HEK293 (cell line): ENCODE measurements at regions not wholly inside any gene's neighbourhood (a gene's known extent, or its start where the extent isn't known, plus 50 kb on each side); places are given as distances from the start of the nearest gene placed in this dataset.

Experiments
- CTCF ChIA-PET: fragments of 350-600 bp; formaldehyde crosslinking; extraction: SDS; loops from one replicate; lab custom pipeline; 2021; ENCODE audit warnings: antibody characterized with exemption; lab: Yijun Ruan, JAX
- POLR2A ChIA-PET: fragments of 300-600 bp; formaldehyde crosslinking; extraction: SDS; loops from one replicate; lab custom pipeline; 2020; ENCODE audit warnings: antibody characterized with exemption, inconsistent platforms; lab: Yijun Ruan, JAX
- H3K27ac ChIP-seq: fragments of 200-500 bp; sonication (Bioruptor generic); 2 replicates; pipeline ENCODE4 v1.5.1; 2014; ENCODE audit warnings: low read depth, low read length, control low read depth, inconsistent platforms; ENCODE audit errors: extremely low read depth
- H3K36me3 ChIP-seq, 2 experiments: fragments of 200-500 bp in 1 of 2; sonication (Bioruptor generic) in 1 of 2; 1 replicate in 1 of 2; 2 replicates in 1 of 2; pipeline ENCODE4 v1.5.1; 2014 to 2017; ENCODE audit warnings: inconsistent platforms in 2 of 2, low read length in 2 of 2; ENCODE audit not compliant: control insufficient read depth in 2 of 2, insufficient read depth in 1 of 2
- H3K4me1 ChIP-seq: fragments of 200-500 bp; sonication (Bioruptor generic); 2 replicates; pipeline ENCODE4 v1.5.1; 2014; ENCODE audit warnings: mild to moderate bottlenecking, low read length, inconsistent platforms; ENCODE audit not compliant: control insufficient read depth, insufficient read depth
- H3K4me3 ChIP-seq: 2 replicates; pipeline ENCODE4 v1.5.1; 2011; ENCODE audit warnings: low read depth, mild to moderate bottlenecking, control low read depth, low read length, moderate library complexity
- H3K9me3 ChIP-seq: fragments of 200-500 bp; sonication (Bioruptor generic); 2 replicates; pipeline ENCODE4 v1.5.1; 2014; ENCODE audit warnings: low read depth, low read length, inconsistent platforms; ENCODE audit not compliant: control insufficient read depth, insufficient read depth
- GFI1B ChIP-seq: fragments of 450-650 bp; formaldehyde crosslinking; IDR thresholded peaks from 2 replicates; pipeline ENCODE4 v1.5.1; 2016; ENCODE audit warnings: missing biosample characterization, missing genetic modification characterization
- KLF16 ChIP-seq: fragments of 450-650 bp; formaldehyde crosslinking; IDR thresholded peaks from 2 replicates; pipeline ENCODE4 v1.5.1; 2017; ENCODE audit warnings: missing biosample characterization, missing genetic modification characterization
- PRDM2 ChIP-seq: fragments of 450-650 bp; formaldehyde crosslinking; IDR thresholded peaks from 2 replicates; pipeline ENCODE4 v1.5.1; 2016; ENCODE audit warnings: missing biosample characterization, missing genetic modification characterization, borderline replicate concordance
- ZBTB17 ChIP-seq: fragments of 450-650 bp; formaldehyde crosslinking; IDR thresholded peaks from 2 replicates; pipeline ENCODE4 v1.5.1; 2016; ENCODE audit warnings: missing biosample characterization, missing genetic modification characterization
- ZBTB49 ChIP-seq: fragments of 450-650 bp; formaldehyde crosslinking; IDR thresholded peaks from 2 replicates; pipeline ENCODE4 v1.5.1; 2016; ENCODE audit warnings: missing biosample characterization, missing genetic modification characterization, low read depth
- ZBTB7A ChIP-seq: fragments of 450-650 bp; formaldehyde crosslinking; IDR thresholded peaks from 2 replicates; pipeline ENCODE4 v1.5.1; 2016; ENCODE audit warnings: low read depth, missing biosample characterization, missing genetic modification characterization
- ZNF202 ChIP-seq: fragments of 450-650 bp; formaldehyde crosslinking; IDR thresholded peaks from 2 replicates; pipeline ENCODE4 v1.5.1; 2016; ENCODE audit warnings: missing biosample characterization, missing genetic modification characterization, borderline replicate concordance
- ZNF211 ChIP-seq: fragments of 450-650 bp; formaldehyde crosslinking; IDR thresholded peaks from 2 replicates; pipeline ENCODE4 v1.5.1; 2016; ENCODE audit warnings: low read depth, missing biosample characterization, missing genetic modification characterization
- ZNF214 ChIP-seq: fragments of 450-650 bp; formaldehyde crosslinking; IDR thresholded peaks from 2 replicates; pipeline ENCODE4 v1.5.1; 2017; ENCODE audit warnings: missing biosample characterization, mild to moderate bottlenecking, missing genetic modification characterization, borderline replicate concordance
- ZNF341 ChIP-seq: fragments of 450-650 bp; formaldehyde crosslinking; IDR thresholded peaks from 2 replicates; pipeline ENCODE4; 2016; ENCODE audit warnings: low read depth, missing biosample characterization, missing genetic modification characterization
- ZNF416 ChIP-seq: fragments of 450-650 bp; formaldehyde crosslinking; IDR thresholded peaks from 2 replicates; pipeline ENCODE4 v1.5.1; 2016; ENCODE audit warnings: missing biosample characterization, missing genetic modification characterization
- ZNF518A ChIP-seq: fragments of 450-650 bp; formaldehyde crosslinking; conservative IDR thresholded peaks from 2 replicates; pipeline ENCODE4 v1.5.1; 2016; ENCODE audit warnings: low read depth, missing biosample characterization, missing genetic modification characterization
- ZNF561 ChIP-seq: fragments of 450-650 bp; IDR thresholded peaks from 2 replicates; pipeline ENCODE4 v1.5.1; 2018; ENCODE audit warnings: missing biosample characterization, missing genetic modification characterization, borderline replicate concordance
- ZNF585B ChIP-seq: fragments of 450-650 bp; formaldehyde crosslinking; IDR thresholded peaks from 2 replicates; pipeline ENCODE4 v1.5.1; 2016; ENCODE audit warnings: missing biosample characterization, missing genetic modification characterization
- ZNF654 ChIP-seq: fragments of 450-650 bp; formaldehyde crosslinking; IDR thresholded peaks from 2 replicates; pipeline ENCODE4 v1.5.1; 2016; ENCODE audit warnings: low read depth, missing biosample characterization, missing genetic modification characterization
- ZNF658 ChIP-seq: fragments of 450-650 bp; formaldehyde crosslinking; IDR thresholded peaks from 2 replicates; pipeline ENCODE4; 2016; ENCODE audit warnings: missing biosample characterization, missing genetic modification characterization
- ZNF670 ChIP-seq: fragments of 450-650 bp; formaldehyde crosslinking; IDR thresholded peaks from 2 replicates; pipeline ENCODE4 v1.5.1; 2016; ENCODE audit warnings: missing biosample characterization, missing genetic modification characterization, low read depth
- ZNF704 ChIP-seq: fragments of 450-650 bp; formaldehyde crosslinking; IDR thresholded peaks from 2 replicates; pipeline ENCODE4 v1.5.1; 2016; ENCODE audit warnings: missing biosample characterization, missing genetic modification characterization
- ZSCAN18 ChIP-seq: fragments of 450-650 bp; formaldehyde crosslinking; IDR thresholded peaks from 2 replicates; pipeline ENCODE4 v1.5.1; 2016; ENCODE audit warnings: missing biosample characterization, missing genetic modification characterization
- ZSCAN4 ChIP-seq: fragments of 450-650 bp; formaldehyde crosslinking; IDR thresholded peaks from 2 replicates; pipeline ENCODE4 v1.5.1; 2017; ENCODE audit warnings: missing biosample characterization, missing genetic modification characterization

- ChIA-PET CTCF (interaction anchor here (0.6 kb wide), 1 partner anchor 284 kb away, joined by 4 read pairs; no protein-coding TSS in a partner anchor), POLR2A (no interaction called here)
- Histone ChIP-seq H3K4me1 (no peaks in the 10 kb centered on the region), H3K27ac (no peak overlapping the region), H3K36me3 (no peaks in the 10 kb centered on the region), H3K4me3 (no peak overlapping the region), H3K9me3 (no peaks in the 10 kb centered on the region)
- TF ChIP-seq ZSCAN4 (tag by site-specific recombination) (no peak), ZNF416 (tag by site-specific recombination) (no peak), ZNF585B (tag by site-specific recombination) (no peak), ZNF518A (tag by site-specific recombination) (no peak), ZNF704 (tag by site-specific recombination) (no peak), GFI1B (tag by site-specific recombination) (no peak), KLF16 (no peak), ZNF654 (tag by site-specific recombination) (no peak), ZNF670 (tag by site-specific recombination) (no peak), ZBTB49 (tag by site-specific recombination) (no peak), ZNF561 (no peak), ZNF341 (tag by site-specific recombination) (no peak), ZNF202 (tag by site-specific recombination) (no peak), ZBTB17 (tag by site-specific recombination) (no peak), PRDM2 (no peak), ZNF658 (no peak), ZBTB7A (tag by site-specific recombination) (no peak), ZSCAN18 (no peak), ZNF211 (tag by site-specific recombination) (no peak), ZNF214 (tag by site-specific recombination) (no peak)
Measured at GRCh38 chr5:53194086-53194485, 84.5 kb upstream of the MOCS2 start.
